Neuronal stem cell (in vitro differentiated cells): ENCODE measurements at regions not wholly inside any gene's neighbourhood (a gene's known extent, or its start where the extent isn't known, plus 50 kb on each side); places are given as distances from the start of the nearest gene placed in this dataset.

Experiments used
- DNase-seq: peaks from one replicate; pipeline ENCODE4 v3.0.0-alpha.2; 2013; ENCODE audit warnings: low spot score
- H2AFZ ChIP-seq: one replicate; pipeline ENCODE4 v1.6.1; 2013; ENCODE audit warnings: mild to moderate bottlenecking, low read length, inconsistent platforms
- H2AK5ac ChIP-seq: 2 replicates; pipeline ENCODE4 v1.6.1; 2013; ENCODE audit warnings: low read depth, mild to moderate bottlenecking, inconsistent platforms, low read length, moderate library complexity, mixed read lengths
- H2BK120ac ChIP-seq: 2 replicates; pipeline ENCODE4 v1.6.1; 2013; ENCODE audit warnings: low read depth, mild to moderate bottlenecking, inconsistent platforms, low read length, moderate library complexity, mixed read lengths
- H2BK12ac ChIP-seq: one replicate; pipeline ENCODE4 v1.6.1; 2013; ENCODE audit warnings: low read length, inconsistent platforms
- H2BK15ac ChIP-seq: 2 replicates; pipeline ENCODE4 v1.6.1; 2013; ENCODE audit warnings: mild to moderate bottlenecking, low read length, inconsistent platforms, mixed read lengths
- H2BK5ac ChIP-seq: one replicate; pipeline ENCODE4 v1.6.1; 2013; ENCODE audit warnings: inconsistent platforms, mild to moderate bottlenecking, low read length, moderate library complexity
- H3K14ac ChIP-seq: one replicate; pipeline ENCODE4 v1.6.1; 2013; ENCODE audit warnings: low read length, inconsistent platforms
- H3K18ac ChIP-seq: 2 replicates; pipeline ENCODE4 v1.6.1; 2013; ENCODE audit warnings: low read length, inconsistent platforms
- H3K23ac ChIP-seq: 2 replicates; pipeline ENCODE4 v1.6.1; 2013; ENCODE audit warnings: low read depth, mild to moderate bottlenecking, mixed read lengths, low read length, inconsistent platforms; ENCODE audit not compliant: poor library complexity
- H3K27ac ChIP-seq: replicated peaks from 3 replicates; pipeline ENCODE4 v1.5.1; 2013; ENCODE audit warnings: low read length, inconsistent platforms
- H3K27me3 ChIP-seq, 3 experiments: 2 replicates each; pipeline ENCODE4 v1.6.1; 2013; ENCODE audit warnings: low read length in 3 of 3, mild to moderate bottlenecking in 2 of 3, inconsistent platforms in 1 of 3, low read depth in 1 of 3, mixed read lengths in 1 of 3, moderate library complexity in 1 of 3; ENCODE audit not compliant: control insufficient read depth in 3 of 3, insufficient read depth in 3 of 3
- H3K36me3 ChIP-seq, 2 donors: replicated peaks in 1 of 2; 2 replicates each; pipeline ENCODE4 v1.6.1; 2013; ENCODE audit warnings: low read length in 2 of 2; ENCODE audit not compliant: control insufficient read depth in 2 of 2, insufficient read depth in 2 of 2
- H3K4ac ChIP-seq: 2 replicates; pipeline ENCODE4 v1.6.1; 2013; ENCODE audit warnings: inconsistent platforms, mild to moderate bottlenecking, low read length, moderate library complexity
- H3K4me1 ChIP-seq, 2 donors: 1 replicate in 1 of 2; 2 replicates in 1 of 2; pipeline ENCODE4 v1.6.1; 2013; ENCODE audit warnings: low read length in 2 of 2, low read depth in 1 of 2; ENCODE audit not compliant: control insufficient read depth in 2 of 2, insufficient read depth in 1 of 2
- H3K4me2 ChIP-seq: one replicate; pipeline ENCODE4 v1.6.1; 2013; ENCODE audit warnings: mild to moderate bottlenecking, low read length, inconsistent platforms; ENCODE audit not compliant: insufficient read depth, poor library complexity, severe bottlenecking
- H3K4me3 ChIP-seq, 2 donors: 2 replicates each; pipeline ENCODE4 v1.5.1; 2013; ENCODE audit warnings: low read length in 2 of 2, mild to moderate bottlenecking in 2 of 2, inconsistent platforms in 1 of 2, moderate library complexity in 1 of 2
- H3K79me1 ChIP-seq: one replicate; pipeline ENCODE4 v1.6.1; 2013; ENCODE audit warnings: low read depth, mild to moderate bottlenecking, inconsistent platforms, low read length, moderate library complexity
- H3K9ac ChIP-seq: one replicate; pipeline ENCODE4 v1.6.1; 2013; ENCODE audit warnings: mild to moderate bottlenecking, low read depth, low read length, inconsistent platforms; ENCODE audit not compliant: poor library complexity
- H3K9me3 ChIP-seq, 2 donors: replicated peaks in 1 of 2; 2 replicates each; pipeline versions ENCODE3 to v1.6.1; 2013; ENCODE audit warnings: low read length in 2 of 2, mild to moderate bottlenecking in 2 of 2, inconsistent platforms in 1 of 2, low read depth in 1 of 2, mixed read lengths in 1 of 2, moderate library complexity in 1 of 2; ENCODE audit not compliant: control insufficient read depth in 2 of 2, insufficient read depth in 1 of 2
- H4K8ac ChIP-seq: one replicate; pipeline ENCODE4 v1.6.1; 2013; ENCODE audit warnings: low read depth, mild to moderate bottlenecking, inconsistent platforms, low read length, moderate library complexity
- H4K91ac ChIP-seq: one replicate; pipeline ENCODE4 v1.6.1; 2013; ENCODE audit warnings: low read length, low read depth, mild to moderate bottlenecking, inconsistent platforms; ENCODE audit not compliant: poor library complexity
- WGBS, 2 donors: extraction: QIAGEN DNeasy Blood & Tissue Kit; methylation state at CpG; one replicate each; pipeline ENCODE4 v1.1.7; 2013; ENCODE audit warnings: missing lambda C conversion rate in 2 of 2, mixed read lengths in 1 of 2; ENCODE audit not compliant: insufficient read length in 2 of 2, insufficient replicate concordance in 1 of 2; ENCODE audit errors: extremely low coverage in 2 of 2; 5-methylcytosine and 5-hydroxymethylcytosine counted together

DNA sequence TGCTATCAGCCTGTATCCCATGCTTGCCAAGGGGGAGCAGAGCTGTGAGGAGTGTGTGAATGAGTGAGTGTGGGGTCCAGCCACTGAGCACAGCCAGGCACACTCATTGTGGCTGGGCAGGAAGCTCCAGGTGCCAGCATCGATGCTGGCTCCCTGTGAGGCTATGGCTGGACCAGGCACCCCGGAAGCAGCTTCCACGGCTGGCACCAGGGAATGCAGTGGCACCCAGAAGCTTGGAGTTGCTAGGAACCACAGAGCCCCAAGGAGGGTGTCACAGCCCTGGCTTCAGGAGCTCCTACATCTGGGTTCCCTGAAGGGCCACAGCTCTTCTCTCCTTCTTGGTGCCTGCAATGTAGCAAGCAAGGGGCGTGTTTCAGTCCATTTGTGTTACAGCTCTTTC lies 625.9 kb upstream of the RAG2 start:
- Histone ChIP-seq H4K8ac (no peak overlapping the region), H3K9me3 (peaks cover 0 to 11% of the 10 kb centered on the region in 2 donors), H2BK120ac (no peak overlapping the region), H3K27ac (no peak overlapping the region), H4K91ac (no peak overlapping the region), H2BK12ac (no peak overlapping the region), H3K18ac (peak overlapping the region; percentile 13), H3K14ac (peak overlapping the region; percentile 17), H3K79me1 (no peaks in the 10 kb centered on the region), H3K27me3 (no peaks in the 10 kb centered on the region), H2BK15ac (no peak overlapping the region), H3K36me3 (no peaks in the 10 kb centered on the region), H2AK5ac (no peak overlapping the region), H3K4ac (no peak overlapping the region), H3K9ac (no peak overlapping the region), H3K4me2 (no peak overlapping the region), H2AFZ (no peak overlapping the region), H3K23ac (peak overlapping the region; percentile 34), H3K4me1 (peaks cover 0 to 1% of the 10 kb centered on the region in 2 donors), H2BK5ac (no peak overlapping the region), H3K4me3 (no peak overlapping the region)
- no CpG with 5 or more reads among the region's 4 CpGs for WGBS, 2 donors
- no peak for DNase-seq

DNA sequence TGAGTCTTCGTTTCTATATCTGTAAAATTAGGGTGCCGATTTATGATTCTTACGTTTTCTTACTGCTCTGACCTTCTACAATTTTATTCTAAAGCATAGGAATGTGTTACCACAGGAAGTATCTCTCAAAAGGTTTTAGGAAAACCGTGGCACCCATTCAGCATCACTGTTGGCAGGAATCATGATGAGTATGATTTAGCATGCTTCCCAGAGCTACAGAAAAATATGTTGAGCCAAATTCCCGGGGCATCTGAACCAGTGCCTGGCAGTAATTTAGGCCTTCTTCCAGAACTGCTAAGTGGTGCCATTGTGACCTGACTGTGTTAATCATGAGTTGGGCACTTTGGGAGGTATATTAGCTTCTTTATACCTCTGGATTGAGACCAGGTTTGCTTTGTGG lies 605.0 kb upstream of the RAG2 start:
- Histone ChIP-seq H3K27ac (no peak overlapping the region), H2BK120ac (no peak overlapping the region), H2BK12ac (no peak overlapping the region), H2AFZ (no peak overlapping the region), H3K36me3 (no peaks in the 10 kb centered on the region), H2BK5ac (no peak overlapping the region), H3K4me2 (no peak overlapping the region), H3K4ac (no peak overlapping the region), H3K4me3 (no peak overlapping the region), H4K91ac (no peak overlapping the region), H3K9ac (no peak overlapping the region), H3K18ac (no peak overlapping the region), H3K27me3 (no peaks in the 10 kb centered on the region), H3K4me1 (no peaks in the 10 kb centered on the region), H4K8ac (no peak overlapping the region), H3K79me1 (no peaks in the 10 kb centered on the region), H3K9me3 (no peaks in the 10 kb centered on the region), H3K14ac (no peak overlapping the region), H3K23ac (no peak overlapping the region), H2BK15ac (no peak overlapping the region), H2AK5ac (no peak overlapping the region)
- no peak for DNase-seq
- no CpG with 5 or more reads among the region's 5 CpGs for WGBS, 2 donors

DNA sequence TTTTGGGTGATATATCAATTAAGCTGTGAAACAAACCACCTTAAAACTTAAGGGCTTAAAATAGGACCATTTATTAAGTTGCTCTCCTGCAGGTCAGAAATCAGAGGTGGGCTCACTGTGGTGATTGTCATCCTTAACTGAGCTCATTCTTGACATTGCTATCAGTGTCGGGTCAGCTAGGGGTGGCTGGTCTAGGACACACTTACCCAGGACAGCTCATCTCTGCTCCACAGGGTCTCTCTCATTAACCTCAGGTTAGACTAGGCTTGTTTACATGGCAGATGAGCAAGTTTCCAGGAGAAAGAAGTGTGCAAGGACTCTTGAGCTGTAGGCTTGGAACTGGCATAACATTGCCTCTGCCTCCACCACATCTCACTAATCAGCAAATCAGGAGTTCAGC lies 601.0 kb upstream of the RAG2 start:
- H3K4me2 ChIP-seq: no peak overlapping the region
- no peaks in the 10 kb centered on the region for H3K4me1 ChIP-seq
- no peak overlapping the region for H3K18ac ChIP-seq
- no peak overlapping the region for H2BK5ac ChIP-seq
- H3K9ac ChIP-seq: no peak overlapping the region
- H4K8ac ChIP-seq: no peak overlapping the region
- no peaks in the 10 kb centered on the region for H3K36me3 ChIP-seq
- H3K23ac ChIP-seq: no peak overlapping the region
- WGBS, 2 donors: no CpG with 5 or more reads among the region's 1 CpG
- H2BK15ac ChIP-seq: no peak overlapping the region
- H3K4me3 ChIP-seq: no peak overlapping the region
- no peak overlapping the region for H2AFZ ChIP-seq
- peaks cover 0 to 2% of the 10 kb centered on the region in 2 donors for H3K9me3 ChIP-seq
- DNase-seq: no peak
- no peak overlapping the region for H2BK12ac ChIP-seq
- H2BK120ac ChIP-seq: no peak overlapping the region
- H4K91ac ChIP-seq: no peak overlapping the region
- H3K27ac ChIP-seq: no peak overlapping the region
- no peaks in the 10 kb centered on the region for H3K79me1 ChIP-seq
- H2AK5ac ChIP-seq: no peak overlapping the region
- no peaks in the 10 kb centered on the region for H3K27me3 ChIP-seq
- no peak overlapping the region for H3K14ac ChIP-seq
- no peak overlapping the region for H3K4ac ChIP-seq

DNA sequence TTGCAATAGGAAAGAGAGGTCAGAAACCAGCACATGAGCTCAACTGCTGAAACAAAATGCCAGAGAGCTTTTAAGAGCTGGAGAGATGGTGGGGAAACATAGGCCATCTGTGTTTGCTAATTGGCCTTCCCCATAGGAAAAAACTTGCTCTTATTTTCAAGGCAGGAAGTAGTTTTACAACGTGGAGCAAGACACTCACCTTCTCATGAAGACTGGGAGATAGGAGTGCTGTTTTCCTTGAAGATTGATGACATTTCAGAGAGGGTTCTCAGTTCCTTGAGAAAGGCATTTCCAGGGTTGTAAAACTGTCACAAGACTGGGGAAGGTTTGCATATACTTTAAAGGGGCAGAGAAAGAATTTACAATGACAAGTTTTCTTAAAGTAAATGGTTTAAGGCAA lies 586.3 kb upstream of the RAG2 start:
- H3K18ac ChIP-seq: no peak overlapping the region
- H3K9ac ChIP-seq: no peak overlapping the region
- DNase-seq: no peak
- no peaks in the 10 kb centered on the region for H3K79me1 ChIP-seq
- H3K14ac ChIP-seq: no peak overlapping the region
- no peak overlapping the region for H3K4me2 ChIP-seq
- H2BK12ac ChIP-seq: no peak overlapping the region
- H3K4me3 ChIP-seq: no peak overlapping the region
- no peak overlapping the region for H2BK120ac ChIP-seq
- no peak overlapping the region for H3K27ac ChIP-seq
- no peak overlapping the region for H2AFZ ChIP-seq
- no peaks in the 10 kb centered on the region for H3K27me3 ChIP-seq
- H3K36me3 ChIP-seq: no peaks in the 10 kb centered on the region
- H4K91ac ChIP-seq: no peak overlapping the region
- H3K9me3 ChIP-seq: no peaks in the 10 kb centered on the region
- no peak overlapping the region for H4K8ac ChIP-seq
- H2BK15ac ChIP-seq: no peak overlapping the region
- WGBS, 2 donors: no CpG with 5 or more reads among the region's 1 CpG
- no peak overlapping the region for H3K23ac ChIP-seq
- no peak overlapping the region for H3K4ac ChIP-seq
- H3K4me1 ChIP-seq: no peaks in the 10 kb centered on the region
- no peak overlapping the region for H2AK5ac ChIP-seq
- H2BK5ac ChIP-seq: no peak overlapping the region
